Calu3 (cell line): ENCODE measurements at regions not wholly inside any gene's neighbourhood (a gene's known extent, or its start where the extent isn't known, plus 50 kb on each side); places are given as distances from the start of the nearest gene placed in this dataset.

Experiments
- BruUV-seq: library from RNA; stranded (reverse); fragments of 400-500 nt; replicated peaks from 2 replicates; lab custom pipeline; 2021; lab: Mats Ljungman, UMichigan
- CTCF ChIA-PET: fragments of 300-600 bp; sonication (Branson Sonifier 250); formaldehyde crosslinking; loops from one replicate; lab custom pipeline; 2022; ENCODE audit warnings: antibody characterized with exemption; lab: Charles Lee
- DNase-seq: peaks from one replicate; pipeline ENCODE4 v3.0.0; 2022
- H3K27ac Mint-ChIP-seq: one replicate; pipeline ENCODE4 v1.8.0; 2022; ENCODE audit warnings: mixed read lengths; ENCODE audit not compliant: unreplicated experiment
- H3K27me3 Mint-ChIP-seq: one replicate; pipeline ENCODE4 v1.8.0; 2022; ENCODE audit warnings: mixed read lengths; ENCODE audit not compliant: unreplicated experiment
- H3K36me3 Mint-ChIP-seq: one replicate; pipeline ENCODE4 v1.8.0; 2022; ENCODE audit warnings: mild to moderate bottlenecking, moderate library complexity, mixed read lengths; ENCODE audit not compliant: insufficient read depth, unreplicated experiment
- H3K4me1 Mint-ChIP-seq: one replicate; pipeline ENCODE4 v1.8.0; 2022; ENCODE audit warnings: mild to moderate bottlenecking, low read depth, mixed read lengths; ENCODE audit not compliant: unreplicated experiment
- H3K4me3 Mint-ChIP-seq: one replicate; pipeline ENCODE4 v1.8.0; 2022; ENCODE audit warnings: mild to moderate bottlenecking, low read depth, moderate library complexity, mixed read lengths; ENCODE audit not compliant: unreplicated experiment
- H3K9me3 Mint-ChIP-seq: one replicate; pipeline ENCODE4 v1.8.0; 2022; ENCODE audit warnings: low read depth, mixed read lengths; ENCODE audit not compliant: unreplicated experiment
- intact Hi-C: fragments of 100-400 bp; cut with micrococcal nuclease; formaldehyde crosslinking; loops from one replicate; pipeline ENCODE4 v1.10.0; 2022; ENCODE audit not compliant: unreplicated experiment
- TF ChIP-seq, protein P1 (sequence below): fragments of 200-600 bp; IDR thresholded peaks from one replicate; pipeline ENCODE4 v1.8.0; 2022; ENCODE audit warnings: antibody characterized with exemption; ENCODE audit not compliant: unreplicated experiment

DNA sequence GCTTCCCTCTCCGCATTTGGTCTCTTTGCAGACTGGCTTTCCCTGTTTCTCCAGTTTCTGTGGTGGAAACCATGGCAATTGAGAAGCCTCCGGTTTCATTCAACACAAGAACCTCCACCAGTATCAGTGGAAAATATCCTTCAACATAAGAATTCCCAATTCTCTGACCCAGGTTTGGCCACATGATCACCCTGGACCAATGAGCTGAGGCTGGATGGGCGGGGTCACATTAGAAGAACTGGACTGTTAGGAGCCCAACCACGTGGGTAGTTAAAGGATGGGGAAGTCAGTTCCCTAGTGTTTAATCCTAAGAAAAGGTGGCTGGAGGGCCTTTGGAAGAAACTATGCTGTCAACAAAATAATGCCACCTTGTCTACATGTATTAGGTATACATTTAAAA lies 336.3 kb downstream of the DMRT2 start:
- no peak overlapping the region for H3K4me3 Mint-ChIP-seq
- intact Hi-C loops = no loop called here
- BruUV-seq = no TSS peak

DNA sequence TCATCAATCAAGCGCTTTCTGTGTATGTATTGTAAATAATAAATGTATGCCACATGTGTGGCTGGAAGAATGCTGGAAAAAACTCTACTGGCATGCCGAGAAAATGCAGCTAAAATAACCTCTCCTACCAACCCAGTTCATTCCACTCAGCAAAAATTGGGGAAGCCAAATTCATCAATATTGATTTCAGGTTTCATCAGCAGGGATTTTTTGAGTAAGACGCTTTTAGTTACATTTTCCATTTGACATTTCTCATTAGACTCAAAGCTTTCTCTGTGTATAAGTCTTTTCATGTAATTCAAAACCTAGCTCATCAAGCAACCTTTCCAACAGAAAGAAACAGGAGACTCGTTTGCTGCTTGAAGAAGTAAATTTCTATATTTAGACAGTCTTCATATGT lies 338.1 kb downstream of the DMRT2 start:
- H3K4me3 Mint-ChIP-seq = no peak overlapping the region
- no peaks in the 10 kb centered on the region for H3K36me3 Mint-ChIP-seq
- intact Hi-C loops = no loop called here
- H3K27ac Mint-ChIP-seq = no peak overlapping the region
- H3K9me3 Mint-ChIP-seq = peaks cover 3% of the 10 kb centered on the region
- no TSS peak for BruUV-seq
- CTCF ChIA-PET = no interaction called here
- TF ChIP-seq, protein P1, sequence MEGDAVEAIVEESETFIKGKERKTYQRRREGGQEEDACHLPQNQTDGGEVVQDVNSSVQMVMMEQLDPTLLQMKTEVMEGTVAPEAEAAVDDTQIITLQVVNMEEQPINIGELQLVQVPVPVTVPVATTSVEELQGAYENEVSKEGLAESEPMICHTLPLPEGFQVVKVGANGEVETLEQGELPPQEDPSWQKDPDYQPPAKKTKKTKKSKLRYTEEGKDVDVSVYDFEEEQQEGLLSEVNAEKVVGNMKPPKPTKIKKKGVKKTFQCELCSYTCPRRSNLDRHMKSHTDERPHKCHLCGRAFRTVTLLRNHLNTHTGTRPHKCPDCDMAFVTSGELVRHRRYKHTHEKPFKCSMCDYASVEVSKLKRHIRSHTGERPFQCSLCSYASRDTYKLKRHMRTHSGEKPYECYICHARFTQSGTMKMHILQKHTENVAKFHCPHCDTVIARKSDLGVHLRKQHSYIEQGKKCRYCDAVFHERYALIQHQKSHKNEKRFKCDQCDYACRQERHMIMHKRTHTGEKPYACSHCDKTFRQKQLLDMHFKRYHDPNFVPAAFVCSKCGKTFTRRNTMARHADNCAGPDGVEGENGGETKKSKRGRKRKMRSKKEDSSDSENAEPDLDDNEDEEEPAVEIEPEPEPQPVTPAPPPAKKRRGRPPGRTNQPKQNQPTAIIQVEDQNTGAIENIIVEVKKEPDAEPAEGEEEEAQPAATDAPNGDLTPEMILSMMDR = no peak
- no peaks in the 10 kb centered on the region for H3K27me3 Mint-ChIP-seq
- no peaks in the 10 kb centered on the region for H3K4me1 Mint-ChIP-seq
- no peak for DNase-seq

More for the DNA sequence above, 336.3 kb downstream of the DMRT2 start:
- TF ChIP-seq, protein P1 = no peak
- Mint-ChIP-seq H3K4me1 (no peaks in the 10 kb centered on the region), H3K36me3 (no peaks in the 10 kb centered on the region), H3K9me3 (no peaks in the 10 kb centered on the region), H3K27me3 (no peaks in the 10 kb centered on the region), H3K27ac (no peak overlapping the region)
- CTCF ChIA-PET = no interaction called here
- DNase-seq = no peak

DNA sequence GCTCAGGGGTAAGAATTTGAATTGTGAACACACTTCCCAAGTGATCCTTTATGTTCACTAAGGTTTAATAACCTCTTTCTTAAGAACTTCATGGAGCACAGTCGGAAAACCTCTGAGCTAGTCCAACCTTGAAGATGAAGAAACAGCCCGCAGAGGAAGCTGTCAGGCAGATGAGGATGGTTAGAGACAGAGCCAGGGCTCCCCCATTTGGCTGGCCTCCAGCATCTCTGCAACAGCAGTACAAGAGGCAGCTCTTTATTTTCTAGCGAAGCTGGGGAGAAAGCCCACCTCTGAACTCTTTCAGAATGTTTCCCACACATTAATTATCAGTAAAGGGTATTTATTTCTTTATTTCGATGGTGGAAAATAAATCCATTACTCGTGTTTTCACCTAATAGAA lies 350.8 kb downstream of the DMRT2 start:
- TF ChIP-seq, protein P1 = no peak
- H3K9me3 Mint-ChIP-seq = peaks cover 5% of the 10 kb centered on the region
- CTCF ChIA-PET = no interaction called here
- no peaks in the 10 kb centered on the region for H3K27me3 Mint-ChIP-seq
- no peak for DNase-seq
- H3K4me1 Mint-ChIP-seq = no peaks in the 10 kb centered on the region
- H3K27ac Mint-ChIP-seq = no peak overlapping the region
- H3K36me3 Mint-ChIP-seq = no peaks in the 10 kb centered on the region
- no TSS peak for BruUV-seq
- H3K4me3 Mint-ChIP-seq = no peak overlapping the region
- intact Hi-C loops = no loop called here

DNA sequence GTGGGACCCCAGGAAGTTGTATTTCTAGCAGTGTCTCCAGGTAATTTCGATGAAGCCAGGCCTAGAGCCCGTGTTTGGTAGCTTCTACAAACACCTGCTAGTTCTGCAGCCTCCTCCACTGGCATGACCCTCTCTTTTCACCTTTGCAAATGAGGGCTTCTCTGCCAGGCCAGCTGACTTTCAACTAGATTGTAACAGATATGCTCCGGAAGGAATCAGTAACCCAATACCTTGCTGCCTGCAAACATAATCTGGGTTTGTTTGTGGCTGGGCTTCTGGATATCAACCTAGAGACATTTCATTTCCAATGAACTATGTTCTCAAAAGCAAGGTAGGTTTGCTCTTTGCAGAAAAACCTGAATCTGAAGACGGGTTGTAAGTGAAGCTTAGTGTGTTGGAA lies 354.8 kb downstream of the DMRT2 start:
- intact Hi-C loops = no loop called here
- Mint-ChIP-seq H3K27ac (no peak overlapping the region), H3K4me1 (no peaks in the 10 kb centered on the region), H3K9me3 (no peaks in the 10 kb centered on the region), H3K27me3 (no peaks in the 10 kb centered on the region), H3K4me3 (no peak overlapping the region), H3K36me3 (no peaks in the 10 kb centered on the region)
- DNase-seq = no peak
- TF ChIP-seq, protein P1 = no peak
- no TSS peak for BruUV-seq
- CTCF ChIA-PET = no interaction called here

DNA sequence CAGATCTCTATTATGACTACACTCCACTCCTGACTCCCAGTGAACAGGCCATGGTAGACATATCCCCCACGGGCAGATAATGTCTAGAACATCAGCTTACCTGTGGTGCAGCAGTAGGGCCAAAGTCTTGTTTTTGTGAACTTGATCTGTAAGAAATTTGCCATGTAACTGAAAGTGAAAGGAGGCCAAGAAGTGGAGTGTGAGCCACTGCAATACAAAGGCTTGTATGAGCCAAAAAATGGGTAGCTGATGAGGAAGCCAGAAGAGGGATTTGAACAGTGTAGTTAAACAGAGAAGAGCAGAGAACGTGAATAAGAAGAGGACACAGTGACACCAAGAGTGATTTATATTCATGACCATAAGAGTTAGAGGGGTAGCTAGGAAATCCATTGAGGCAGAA lies 361.7 kb downstream of the DMRT2 start:
- no peak overlapping the region for H3K4me3 Mint-ChIP-seq
- CTCF ChIA-PET = no interaction called here
- H3K27ac Mint-ChIP-seq = no peak overlapping the region
- H3K4me1 Mint-ChIP-seq = no peaks in the 10 kb centered on the region
- no peak for DNase-seq
- H3K36me3 Mint-ChIP-seq = no peaks in the 10 kb centered on the region
- no TSS peak for BruUV-seq
- H3K9me3 Mint-ChIP-seq = peaks cover 15% of the 10 kb centered on the region
- TF ChIP-seq, protein P1 = no peak
- no peaks in the 10 kb centered on the region for H3K27me3 Mint-ChIP-seq
- intact Hi-C loops = no loop called here
